ENCODE measurements at regions not wholly inside any gene's neighbourhood (a gene's known extent, or its start where the extent isn't known, plus 50 kb on each side); places are given as distances from the start of the nearest gene placed in this dataset.

GRCh38 chr2:121089166-121089510 is 195.9 kb downstream of the TFCP2L1 start:
- TF ChIP-seq CTCF (conservative IDR thresholded peaks at IDR 0.05): no peak
- TF ChIP-seq ZFX (IDR thresholded peaks at IDR 0.05): no peak

Measured in C4-2B (cell line).